ENCODE measurements at regions not wholly inside any gene's neighbourhood (a gene's known extent, or its start where the extent isn't known, plus 50 kb on each side); places are given as distances from the start of the nearest gene placed in this dataset.

DNA sequence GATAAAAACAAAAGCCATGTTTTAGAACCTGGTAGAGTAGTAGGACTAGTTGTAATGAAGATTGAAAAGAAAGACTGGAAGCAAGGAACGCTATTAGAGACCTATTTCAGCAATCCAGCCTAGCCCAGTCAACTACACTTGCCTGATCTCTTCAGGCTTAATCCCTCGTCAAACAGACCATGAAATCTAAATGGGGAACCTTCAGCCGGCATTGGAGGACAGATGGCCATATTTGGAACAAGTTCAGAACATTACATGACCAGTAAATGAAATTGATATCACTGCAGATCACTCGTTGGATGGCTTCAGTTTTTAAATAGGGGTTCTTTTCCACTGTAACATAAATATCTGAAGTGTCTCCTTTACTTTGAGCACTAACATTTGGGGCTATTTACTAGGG lies 84.8 kb upstream of the WDR44 start:
- H3K27me3 Mint-ChIP-seq, result peaks cover 9% of the 10 kb centered on the region
- Histone ChIP-seq H4K20me1 (ENCODE audit: control insufficient read depth, insufficient read depth, low read length, poor library complexity, severe bottlenecking) (no peaks in the 10 kb centered on the region), H3K79me2 (ENCODE audit: control insufficient read depth, insufficient read depth, low read length) (no peaks in the 10 kb centered on the region), H3K4me2 (replicated peaks; ENCODE audit: low read depth, low read length, poor library complexity, severe bottlenecking) (no peak overlapping the region), H3K36me3 (replicated peaks in 1 of 2; ENCODE audit: control extremely low read depth in 1 of 2, control insufficient read depth in 1 of 2, extremely low read depth in 1 of 2, insufficient read depth in 2 of 2, low read length in 1 of 2) (no peaks in the 10 kb centered on the region), H3K4me3 (ENCODE audit: control extremely low read depth in 1 of 5, extremely low read depth in 1 of 5, insufficient read depth in 1 of 5, low read depth in 2 of 5, low read length in 4 of 5) (no peak overlapping the region), H3K27me3 (replicated peaks in 1 of 4; ENCODE audit: control extremely low read depth in 1 of 4, control insufficient read depth in 3 of 4, insufficient read depth in 4 of 4, low read length in 3 of 4) (no peaks in the 10 kb centered on the region), H2AFZ (ENCODE audit: insufficient read depth, low read depth, low read length, poor library complexity, severe bottlenecking) (no peak overlapping the region), H3K27ac (ENCODE audit: low read length in 2 of 2) (no peak overlapping the region), H3K4me1 (ENCODE audit: control insufficient read depth in 2 of 2, insufficient read depth in 2 of 2, low read length in 2 of 2) (no peaks in the 10 kb centered on the region), H3K9me3 (ENCODE audit: control extremely low read depth in 1 of 3, control insufficient read depth in 2 of 3, insufficient read depth in 1 of 3, low read length in 2 of 3) (no peaks in the 10 kb centered on the region), H3K9ac (ENCODE audit: low read length) (no peak overlapping the region)
- POLR2A ChIA-PET, result no interaction called here
- TF ChIP-seq CTCF (IDR thresholded peaks at IDR 0.05) (no peak), EZH2 (IDR thresholded peaks at IDR 0.05; ENCODE audit: borderline replicate concordance, insufficient read depth, low read depth, low read length, poor library complexity, severe bottlenecking) (no peak)
- H3K4me3 Mint-ChIP-seq, result no peak overlapping the region
- intact Hi-C loops (cut with micrococcal nuclease), result no loop called here
- CTCF ChIA-PET, result no interaction called here
- no peaks in the 10 kb centered on the region for H3K9me3 Mint-ChIP-seq (ENCODE audit: insufficient read depth)
- no peaks in the 10 kb centered on the region for H3K4me1 Mint-ChIP-seq
- WGBS (ENCODE audit: insufficient coverage), result no CpG with 5 or more reads among the region's 4 CpGs
- DNase-seq, result no peak
- no peak for ATAC-seq (ENCODE audit: low read depth)
- H3K27ac Mint-ChIP-seq, result no peak overlapping the region

GRCh38 chrX:118271775-118272174 lies 74.1 kb upstream of the WDR44 start:
- H3K4me2 ChIP-seq (replicated peaks; ENCODE audit: low read depth, low read length, poor library complexity, severe bottlenecking), result no peak overlapping the region

More at GRCh38 chrX:118271775-118272174, 74.1 kb upstream of the WDR44 start:
- no peak overlapping the region for H3K27ac ChIP-seq (ENCODE audit: low read length in 2 of 2)
- no peak overlapping the region for H2AFZ ChIP-seq (ENCODE audit: insufficient read depth, low read depth, low read length, poor library complexity, severe bottlenecking)
- TF ChIP-seq CTCF (IDR thresholded peaks at IDR 0.05) (no peak), EZH2 (IDR thresholded peaks at IDR 0.05; ENCODE audit: borderline replicate concordance, insufficient read depth, low read depth, low read length, poor library complexity, severe bottlenecking) (no peak)
- 71% methylated on average over 1 of the region's 3 CpGs for WGBS (ENCODE audit: insufficient coverage)
- H3K4me1 ChIP-seq (ENCODE audit: control insufficient read depth in 2 of 2, insufficient read depth in 2 of 2, low read length in 2 of 2), result no peaks in the 10 kb centered on the region
- no peaks in the 10 kb centered on the region for H3K9me3 ChIP-seq (ENCODE audit: control extremely low read depth in 1 of 3, control insufficient read depth in 2 of 3, insufficient read depth in 1 of 3, low read length in 2 of 3)
- no peaks in the 10 kb centered on the region for H4K20me1 ChIP-seq (ENCODE audit: control insufficient read depth, insufficient read depth, low read length, poor library complexity, severe bottlenecking)
- no peak overlapping the region for H3K4me3 ChIP-seq (ENCODE audit: control extremely low read depth in 1 of 5, extremely low read depth in 1 of 5, insufficient read depth in 1 of 5, low read depth in 2 of 5, low read length in 4 of 5)
- no peaks in the 10 kb centered on the region for H3K27me3 Mint-ChIP-seq
- H3K4me1 Mint-ChIP-seq, result no peaks in the 10 kb centered on the region
- no peaks in the 10 kb centered on the region for H3K27me3 ChIP-seq (replicated peaks in 1 of 4; ENCODE audit: control extremely low read depth in 1 of 4, control insufficient read depth in 3 of 4, insufficient read depth in 4 of 4, low read length in 3 of 4)
- H3K79me2 ChIP-seq (ENCODE audit: control insufficient read depth, insufficient read depth, low read length), result no peaks in the 10 kb centered on the region
- no peak overlapping the region for H3K27ac Mint-ChIP-seq
- H3K4me3 Mint-ChIP-seq, result no peak overlapping the region
- ATAC-seq (ENCODE audit: low read depth) (no peak), DNase-seq (no peak)
- intact Hi-C loops (cut with micrococcal nuclease), result no loop called here
- H3K9me3 Mint-ChIP-seq (ENCODE audit: insufficient read depth), result no peaks in the 10 kb centered on the region
- no peak overlapping the region for H3K9ac ChIP-seq (ENCODE audit: low read length)
- POLR2A ChIA-PET, result no interaction called here
- CTCF ChIA-PET, result no interaction called here
- H3K36me3 ChIP-seq (replicated peaks in 1 of 2; ENCODE audit: control extremely low read depth in 1 of 2, control insufficient read depth in 1 of 2, extremely low read depth in 1 of 2, insufficient read depth in 2 of 2, low read length in 1 of 2), result no peaks in the 10 kb centered on the region

All from B cell (primary cell).